ENCODE measurements at regions not wholly inside any gene's neighbourhood (a gene's known extent, or its start where the extent isn't known, plus 50 kb on each side); places are given as distances from the start of the nearest gene placed in this dataset.

GRCh38 chr1:201774983-201775344 is 54.0 kb upstream of the IPO9 start:
- no peak for DNase-seq

GRCh38 chr1:201775380-201775779 is 53.6 kb upstream of the IPO9 start:
- DNase-seq = no peak

GRCh38 chr1:201778279-201779065 is 50.5 kb upstream of the IPO9 start:
- no peak for DNase-seq
